ENCODE measurements at regions not wholly inside any gene's neighbourhood (a gene's known extent, or its start where the extent isn't known, plus 50 kb on each side); places are given as distances from the start of the nearest gene placed in this dataset.

DNA sequence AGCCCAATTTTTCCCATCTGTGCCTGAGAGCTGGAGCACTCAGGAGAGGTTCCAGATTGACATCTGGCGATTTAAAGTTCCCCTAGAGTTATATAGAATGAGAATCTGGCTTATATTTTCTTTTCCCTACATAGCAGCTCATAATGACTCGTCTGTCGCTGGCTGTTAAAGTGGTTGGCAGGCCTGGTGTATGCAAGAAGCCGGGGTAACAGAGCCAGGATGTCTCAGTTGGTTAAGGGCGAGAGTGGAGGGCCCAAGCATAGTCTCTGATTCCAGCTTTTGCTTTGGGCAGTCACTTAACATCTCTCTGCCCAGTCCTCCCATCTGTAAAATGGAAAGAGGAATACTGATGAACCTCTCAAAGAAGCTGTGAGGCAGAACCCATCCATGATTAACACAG, 751.6 kb downstream of the NOVA1 start:
- TF ChIP-seq YY1 (IDR thresholded peaks at IDR 0.05; ENCODE audit: insufficient read depth, insufficient read length): no peak
- TF ChIP-seq ZNF274 (IDR thresholded peaks at IDR 0.05; ENCODE audit: low read depth, low read length): no peak
- TF ChIP-seq SUZ12 (IDR thresholded peaks at IDR 0.05; ENCODE audit: extremely low read depth, insufficient read depth, insufficient read length): no peak
